Anterior cingulate cortex (tissue), 58 donors: ENCODE measurements at regions not wholly inside any gene's neighbourhood (a gene's known extent, or its start where the extent isn't known, plus 50 kb on each side); places are given as distances from the start of the nearest gene placed in this dataset.

Experiments
- DNase-seq, 58 donors: peaks; one replicate each; lab custom pipeline; 2025; lab: John Stamatoyannopoulos, UW

DNA sequence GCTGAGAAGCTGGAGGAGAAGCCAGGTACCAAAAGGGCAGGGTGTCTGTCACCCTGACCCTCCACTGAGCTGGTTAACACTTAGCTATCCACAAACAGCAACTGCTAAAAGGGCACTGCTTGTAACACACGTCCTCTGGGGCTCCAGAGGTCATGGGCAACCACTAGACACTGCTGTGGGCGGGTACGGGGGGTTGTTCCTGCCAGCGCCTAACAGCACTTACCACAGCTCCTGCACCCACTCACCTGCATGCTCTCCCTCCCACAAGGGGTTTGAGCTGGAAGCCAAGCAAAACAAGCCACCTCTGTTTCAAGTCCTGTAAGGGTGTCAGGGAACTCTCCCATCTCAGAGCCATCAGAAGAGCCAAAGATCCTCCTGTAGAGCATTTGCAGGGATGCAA, 407.6 kb downstream of the MFSD1 start:
- no peak for DNase-seq

GRCh38 chr3:159210336-159210735, 408.5 kb downstream of the MFSD1 start:
- no peak for DNase-seq

- no peak for DNase-seq
Measured at GRCh38 chr3:159216311-159216710, 414.5 kb downstream of the MFSD1 start.

- DNase-seq: no peak
Measured at GRCh38 chr3:159219231-159219630, 417.4 kb downstream of the MFSD1 start.

GRCh38 chr3:159221335-159221734, 419.5 kb downstream of the MFSD1 start:
- no peak for DNase-seq

DNA sequence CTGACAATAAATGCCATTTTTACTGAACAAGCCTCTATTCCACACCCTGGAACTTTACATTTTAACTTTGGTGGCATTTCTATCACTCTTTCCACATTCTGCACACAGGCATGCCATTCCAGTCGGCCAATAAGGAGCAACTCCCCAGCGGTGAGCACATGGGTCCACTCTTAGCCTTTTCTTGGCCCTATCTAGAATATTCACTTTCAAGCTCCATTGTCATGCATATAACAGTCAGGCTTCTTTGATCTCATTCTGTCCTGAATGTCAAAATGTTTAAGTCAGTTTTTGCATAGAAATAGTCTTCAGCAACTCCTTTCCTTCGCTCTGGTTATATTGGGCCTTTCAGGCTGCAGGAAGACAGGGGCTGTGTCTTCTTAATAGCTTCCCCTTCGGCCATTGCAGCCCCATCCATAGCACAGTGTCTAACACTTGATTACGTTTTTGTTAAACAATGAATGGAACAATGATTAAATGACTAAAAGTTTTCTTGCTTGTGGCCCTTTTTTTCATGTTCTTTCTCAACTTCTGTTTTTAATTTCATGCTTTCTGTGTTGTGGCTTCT, 427.3 kb downstream of the MFSD1 start:
- no peak for DNase-seq

DNA sequence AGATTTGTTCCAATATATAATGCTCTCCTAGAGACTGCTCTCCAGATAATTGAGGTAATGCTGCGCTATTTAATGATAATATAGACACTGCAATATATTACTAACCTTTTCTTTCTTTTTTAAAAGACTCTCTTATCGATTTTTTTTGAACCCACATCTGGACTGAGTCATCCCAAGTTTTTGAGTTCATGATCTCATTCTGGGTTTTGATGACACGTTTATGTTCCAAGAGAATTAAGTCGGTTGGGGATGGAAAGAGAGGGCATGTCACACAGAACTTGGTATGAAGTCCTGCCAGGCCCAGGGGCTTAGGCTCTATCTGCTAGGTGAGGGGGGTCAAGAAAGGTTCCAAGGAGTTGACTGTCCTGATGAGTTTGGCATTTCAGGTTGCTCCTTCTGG, 431.1 kb downstream of the MFSD1 start:
- no peak for DNase-seq

- no peak for DNase-seq
Measured at GRCh38 chr3:159233734-159234133, 431.9 kb downstream of the MFSD1 start.

DNA sequence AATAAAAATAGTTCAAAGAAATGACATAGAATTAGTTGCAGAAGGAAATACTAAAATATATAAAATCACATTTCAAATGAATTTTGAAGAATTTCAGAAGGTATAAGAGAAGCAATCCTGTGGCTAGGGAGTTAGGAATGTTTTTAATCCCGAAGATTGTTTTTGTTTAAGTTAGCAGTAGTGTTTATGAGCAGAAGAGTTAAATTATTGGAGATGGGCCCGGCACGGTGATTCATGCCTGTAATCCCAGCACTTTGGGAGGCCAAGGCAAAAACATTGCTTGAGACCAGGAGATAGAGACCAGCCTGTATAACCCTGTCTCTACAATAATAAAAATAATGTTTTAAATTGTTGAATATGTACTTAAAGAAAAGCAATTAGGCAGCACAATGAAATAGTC, 432.5 kb downstream of the MFSD1 start:
- no peak for DNase-seq

DNA sequence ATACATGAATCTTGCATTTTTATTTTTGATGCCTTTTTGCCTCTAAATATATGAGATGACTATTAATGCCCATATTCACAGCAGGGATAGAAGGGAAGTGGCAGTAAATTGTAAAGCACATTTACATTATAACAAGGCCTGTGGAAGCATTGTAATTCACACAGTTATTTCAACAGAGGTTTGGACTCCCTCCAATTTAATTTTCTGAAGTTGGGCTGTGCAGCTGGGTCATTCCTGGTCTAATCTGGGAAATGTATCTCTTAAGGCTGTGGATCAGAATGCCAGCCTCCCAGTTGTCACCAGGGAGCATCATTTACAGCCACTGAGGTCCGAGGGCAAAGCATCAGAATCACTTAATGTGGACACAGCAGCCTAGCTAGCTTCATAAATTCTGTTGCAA, 434.5 kb downstream of the MFSD1 start:
- no peak for DNase-seq

GRCh38 chr3:159237226-159237625, 435.4 kb downstream of the MFSD1 start:
- DNase-seq: no peak

DNA sequence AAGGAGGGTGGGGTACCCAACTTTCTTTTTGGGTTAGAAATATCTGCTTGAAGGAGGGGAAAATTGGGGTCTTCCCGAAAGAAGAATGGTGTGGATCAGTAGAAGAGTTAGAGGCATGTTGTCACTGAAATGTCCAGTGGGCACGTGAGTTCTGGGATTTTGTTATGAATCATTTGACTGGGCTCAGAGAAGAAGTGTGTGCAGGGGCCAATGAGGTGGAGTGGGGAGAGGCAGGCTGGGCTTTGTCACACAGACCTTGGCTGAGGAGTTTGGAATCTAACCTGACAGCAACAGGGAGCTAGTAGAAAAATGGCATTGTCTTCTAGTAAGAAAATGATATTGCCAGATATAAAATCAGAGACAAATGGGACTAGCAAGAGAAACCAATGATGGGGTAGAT, 436.8 kb downstream of the MFSD1 start:
- no peak for DNase-seq

- no peak for DNase-seq
Measured at GRCh38 chr3:159239059-159239458, 437.2 kb downstream of the MFSD1 start.

DNA sequence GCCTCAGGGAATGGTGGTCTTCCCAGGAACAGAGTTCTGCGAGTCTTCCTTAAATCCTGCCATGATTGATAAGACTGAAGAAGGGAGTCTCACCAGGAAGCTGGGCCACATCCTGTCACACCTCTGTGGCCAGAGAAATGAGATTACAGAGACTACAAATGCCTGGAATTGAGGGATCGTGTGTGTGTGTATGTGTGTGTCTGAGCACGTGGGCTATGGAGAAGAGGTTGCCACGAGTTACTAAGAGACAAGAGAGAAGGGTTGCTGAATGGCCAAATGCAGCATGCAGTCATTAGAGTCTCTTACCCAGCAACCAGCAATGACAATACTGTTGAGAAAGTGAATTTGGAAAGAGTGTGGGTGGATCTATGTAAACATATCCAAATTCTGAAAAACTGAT, 443.1 kb downstream of the MFSD1 start:
- DNase-seq: no peak

- DNase-seq: no peak
Measured at GRCh38 chr3:159245871-159246270, 444.0 kb downstream of the MFSD1 start.

DNA sequence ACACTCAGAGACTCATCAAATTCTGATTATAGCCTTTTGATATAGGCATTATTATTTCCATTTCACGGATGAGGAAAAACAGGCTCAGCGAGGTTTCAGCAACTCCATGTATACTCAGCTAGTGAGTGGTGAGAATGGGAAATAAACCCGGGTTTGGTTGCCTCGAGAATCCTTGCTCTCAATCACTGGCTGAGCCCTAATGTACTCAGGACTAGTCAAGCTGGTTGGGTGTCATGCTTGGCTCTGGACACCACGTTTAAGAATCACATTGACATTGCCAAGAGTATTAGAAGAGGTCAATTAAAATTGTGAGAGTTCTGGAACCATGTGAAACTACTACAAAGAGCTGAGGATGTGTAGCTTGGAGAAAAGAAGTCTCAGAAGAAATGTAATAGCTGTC, 444.5 kb downstream of the MFSD1 start:
- DNase-seq: no peak

GRCh38 chr3:159249472-159250174, 447.8 kb downstream of the MFSD1 start:
- no peak for DNase-seq

DNA sequence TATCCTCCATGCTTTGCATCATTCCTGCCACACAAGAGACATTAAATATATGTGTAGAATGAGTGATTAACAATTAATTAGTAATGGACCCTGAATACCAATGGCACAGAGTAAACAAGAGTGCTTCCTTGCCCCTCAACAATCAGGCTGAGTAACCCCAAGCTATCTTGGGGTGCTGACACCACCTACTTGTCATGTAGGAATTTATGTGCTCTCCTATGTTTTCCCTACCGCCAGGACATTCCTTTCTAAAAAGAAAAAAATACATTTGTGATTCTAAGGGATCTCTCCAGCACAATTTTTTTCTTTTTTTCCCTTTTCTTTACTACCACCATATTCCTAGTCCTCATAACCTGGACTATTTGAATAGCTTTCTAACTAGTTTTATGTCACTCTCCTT, 449.1 kb downstream of the MFSD1 start:
- no peak for DNase-seq

DNA sequence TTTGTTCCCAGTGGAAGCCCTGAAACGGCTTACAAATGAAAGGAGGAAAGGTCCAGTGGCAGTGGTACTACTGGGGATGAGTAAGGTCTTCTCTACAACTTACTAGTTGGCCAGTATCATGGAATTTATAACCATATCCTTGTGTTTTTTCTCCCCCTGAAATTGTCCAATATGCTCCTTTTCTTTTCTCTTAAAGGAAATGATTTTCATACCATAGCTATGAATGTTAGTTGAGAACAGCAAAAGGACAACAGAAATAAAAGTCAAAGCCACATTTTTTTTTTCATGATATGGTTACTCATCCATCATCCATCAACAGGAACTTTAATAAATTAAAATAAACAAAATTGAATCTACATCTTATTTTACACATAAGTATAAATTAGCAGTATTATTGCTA, 450.4 kb downstream of the MFSD1 start:
- no peak for DNase-seq

GRCh38 chr3:159252772-159253384, 451.0 kb downstream of the MFSD1 start:
- no peak for DNase-seq

DNA sequence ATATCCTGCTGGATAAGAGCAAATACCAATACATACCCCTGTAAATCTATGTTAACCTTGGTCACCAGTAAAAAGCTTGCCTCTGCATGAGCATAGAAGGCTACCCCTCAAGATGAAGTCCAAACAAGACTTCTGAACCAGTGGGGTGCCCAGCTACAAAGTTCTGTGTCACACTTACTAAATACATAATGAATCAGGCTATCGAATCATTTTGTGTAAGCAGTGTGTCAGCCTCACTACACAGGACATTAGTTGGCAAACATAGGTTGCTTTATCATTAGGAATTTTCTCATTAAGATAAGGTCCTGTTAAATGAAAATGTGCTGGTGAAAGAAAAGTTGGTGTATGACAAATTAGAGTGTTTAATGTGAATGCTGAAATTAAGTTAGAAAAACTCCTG, 452.0 kb downstream of the MFSD1 start:
- no peak for DNase-seq

DNA sequence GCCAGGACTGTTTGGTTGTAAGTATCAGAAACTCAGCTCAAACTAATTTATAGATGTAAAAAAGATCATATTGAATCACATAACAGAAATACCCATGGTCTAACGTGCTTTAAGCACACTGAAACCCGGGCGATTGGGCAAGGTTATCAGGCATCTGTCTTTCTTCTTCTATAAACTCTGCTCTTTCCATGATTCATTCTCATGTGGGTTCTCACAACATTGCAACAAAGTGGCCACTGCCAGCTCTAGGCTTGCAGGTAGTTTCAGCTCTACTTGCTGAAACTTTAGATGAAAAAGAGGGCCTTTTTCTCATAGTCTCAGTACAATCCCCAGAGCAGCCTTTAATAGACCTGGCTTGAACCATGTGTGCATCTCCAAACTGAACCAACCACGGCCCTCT, 456.1 kb downstream of the MFSD1 start:
- DNase-seq: no peak
